Coronary artery (tissue), 2 donors: ENCODE measurements at regions not wholly inside any gene's neighbourhood (a gene's known extent, or its start where the extent isn't known, plus 50 kb on each side); places are given as distances from the start of the nearest gene placed in this dataset.

ENCODE experiments used
- DNase-seq: peaks from one replicate; pipeline ENCODE4 v3.0.0-alpha.2; 2017; ENCODE audit warnings: low spot score
- H3K27ac ChIP-seq, 2 donors: fragments of 200-600 bp; sonication (generic); one replicate each; pipeline ENCODE4 v1.5.1; 2016 to 2019
- H3K4me3 ChIP-seq: fragments of 200-600 bp; sonication (generic); 2 replicates; pipeline ENCODE4 v1.5.1; 2016; ENCODE audit warnings: mild to moderate bottlenecking, moderate library complexity
- TF ChIP-seq, protein P1 (sequence below): fragments of 200-600 bp; sonication (generic); IDR thresholded peaks from one replicate; pipeline ENCODE4 v1.5.1; 2019; ENCODE audit warnings: antibody characterized with exemption

DNA sequence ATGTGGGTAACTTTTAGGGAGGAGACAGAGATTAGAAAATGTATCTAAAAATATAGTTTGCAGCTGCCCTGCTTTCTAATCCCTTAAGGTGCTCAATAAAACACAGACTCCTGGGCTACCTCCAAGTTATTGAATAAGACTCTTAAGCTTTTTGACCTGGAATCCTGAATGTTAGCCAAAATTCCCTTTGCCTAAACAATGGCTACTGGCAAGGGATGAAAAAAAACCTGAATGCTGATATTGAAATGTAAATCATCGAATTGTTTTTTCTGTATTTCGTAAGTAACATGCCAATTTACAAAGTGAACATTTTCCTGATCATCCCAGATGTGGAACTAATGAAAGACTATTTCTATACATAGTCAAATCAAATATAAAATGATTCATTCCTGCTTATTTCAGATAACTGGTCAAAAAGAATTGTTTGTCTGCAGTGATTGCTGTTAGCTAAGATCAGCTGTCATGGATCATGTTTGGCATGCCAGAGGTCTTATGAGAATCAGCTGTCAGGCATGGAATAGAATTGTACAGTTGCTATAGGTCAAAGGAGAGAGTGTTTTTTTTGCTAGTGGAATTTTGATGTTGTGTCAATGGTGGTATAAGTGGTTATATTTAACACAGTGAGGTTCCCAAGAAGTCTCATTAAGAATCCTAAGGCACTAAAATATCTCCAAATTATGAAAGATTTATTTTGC lies 363.6 kb upstream of the CWC22 start:
- TF ChIP-seq, protein P1, sequence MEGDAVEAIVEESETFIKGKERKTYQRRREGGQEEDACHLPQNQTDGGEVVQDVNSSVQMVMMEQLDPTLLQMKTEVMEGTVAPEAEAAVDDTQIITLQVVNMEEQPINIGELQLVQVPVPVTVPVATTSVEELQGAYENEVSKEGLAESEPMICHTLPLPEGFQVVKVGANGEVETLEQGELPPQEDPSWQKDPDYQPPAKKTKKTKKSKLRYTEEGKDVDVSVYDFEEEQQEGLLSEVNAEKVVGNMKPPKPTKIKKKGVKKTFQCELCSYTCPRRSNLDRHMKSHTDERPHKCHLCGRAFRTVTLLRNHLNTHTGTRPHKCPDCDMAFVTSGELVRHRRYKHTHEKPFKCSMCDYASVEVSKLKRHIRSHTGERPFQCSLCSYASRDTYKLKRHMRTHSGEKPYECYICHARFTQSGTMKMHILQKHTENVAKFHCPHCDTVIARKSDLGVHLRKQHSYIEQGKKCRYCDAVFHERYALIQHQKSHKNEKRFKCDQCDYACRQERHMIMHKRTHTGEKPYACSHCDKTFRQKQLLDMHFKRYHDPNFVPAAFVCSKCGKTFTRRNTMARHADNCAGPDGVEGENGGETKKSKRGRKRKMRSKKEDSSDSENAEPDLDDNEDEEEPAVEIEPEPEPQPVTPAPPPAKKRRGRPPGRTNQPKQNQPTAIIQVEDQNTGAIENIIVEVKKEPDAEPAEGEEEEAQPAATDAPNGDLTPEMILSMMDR: no peak
- Histone ChIP-seq H3K4me3 (no peak overlapping the region), H3K27ac (no peak overlapping the region)
- no peak for DNase-seq

DNA sequence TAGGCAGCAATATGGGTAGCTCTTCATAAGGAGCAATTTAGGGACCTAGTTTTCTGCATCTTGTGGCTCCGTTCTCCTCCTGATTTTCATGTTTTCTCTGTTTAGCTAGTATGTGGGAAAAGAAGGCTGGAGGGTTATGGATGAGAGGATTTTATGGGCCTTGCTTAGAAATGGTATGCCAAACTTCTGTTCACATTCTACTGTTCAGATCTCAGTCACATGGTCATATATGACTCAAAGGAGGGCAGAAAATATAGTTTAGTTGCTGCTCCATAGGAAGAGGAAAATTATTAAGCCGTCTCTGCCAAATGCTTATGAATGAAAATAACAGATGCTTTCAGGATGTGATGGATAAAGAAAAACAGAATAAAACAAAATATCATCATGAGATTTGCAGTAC lies 361.8 kb upstream of the CWC22 start:
- no peak overlapping the region for H3K27ac ChIP-seq
- H3K4me3 ChIP-seq: no peak overlapping the region
- TF ChIP-seq, protein P1: no peak
- no peak for DNase-seq

DNA sequence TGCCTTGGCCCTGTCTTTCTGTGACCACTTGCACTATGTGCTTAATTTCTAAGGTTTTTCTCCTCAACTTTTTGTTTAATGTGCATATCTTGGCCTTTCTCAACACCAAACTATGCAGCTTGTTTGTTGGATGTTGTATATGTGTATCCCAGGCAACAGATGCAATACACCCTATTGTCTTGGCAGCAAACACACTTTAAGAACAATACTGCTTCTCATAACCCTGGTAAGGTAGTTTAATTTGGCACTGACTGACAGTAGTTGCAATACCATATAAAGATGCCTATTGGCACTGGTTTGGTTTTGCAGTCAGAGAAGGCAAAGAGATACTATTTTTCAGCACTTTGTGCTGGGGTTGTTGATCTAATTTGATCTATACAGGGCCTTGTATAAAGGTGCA lies 360.7 kb upstream of the CWC22 start:
- Histone ChIP-seq H3K27ac (no peak overlapping the region), H3K4me3 (no peak overlapping the region)
- TF ChIP-seq, protein P1: no peak
- no peak for DNase-seq

DNA sequence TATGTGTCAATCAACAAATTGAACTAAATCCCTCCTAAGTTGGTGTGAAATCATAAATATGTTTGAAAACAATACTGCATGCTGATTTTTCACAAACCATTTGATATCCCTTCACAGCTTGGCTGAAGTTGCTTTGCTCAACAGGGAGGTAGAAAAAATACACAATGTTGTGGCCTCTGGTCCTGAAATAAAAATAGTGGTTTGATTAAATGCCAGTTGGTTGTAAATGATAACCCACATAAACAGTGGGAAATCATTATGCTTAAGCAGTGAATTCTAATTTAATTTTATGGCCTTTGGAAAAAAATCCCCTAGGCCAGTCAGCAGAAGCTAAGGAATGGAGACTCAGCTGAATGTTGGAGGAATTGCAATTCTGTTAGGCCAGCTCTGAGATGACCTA lies 359.4 kb upstream of the CWC22 start:
- Histone ChIP-seq H3K4me3 (no peak overlapping the region), H3K27ac (no peak overlapping the region)
- TF ChIP-seq, protein P1: no peak
- DNase-seq: no peak

DNA sequence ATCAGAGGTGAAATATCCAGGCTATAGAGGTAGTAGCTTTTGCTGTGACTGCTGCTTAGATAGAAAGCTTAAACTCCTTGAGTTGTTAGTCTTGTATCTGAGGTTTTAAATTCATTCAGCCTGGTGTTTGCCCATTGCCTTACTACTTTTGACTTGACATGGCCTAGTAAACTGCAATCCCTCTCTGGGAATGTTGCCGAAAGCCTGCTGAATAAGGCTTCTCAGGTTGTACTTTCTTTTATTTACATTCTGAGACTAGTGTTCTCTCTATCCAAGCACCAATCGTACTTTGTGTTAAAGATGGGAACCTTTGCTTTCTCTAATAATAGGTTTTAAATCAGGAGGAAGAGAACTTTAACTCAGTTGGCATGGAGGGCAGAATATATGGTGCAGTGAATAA lies 357.6 kb upstream of the CWC22 start:
- no peak overlapping the region for H3K4me3 ChIP-seq
- TF ChIP-seq, protein P1: no peak
- no peak overlapping the region for H3K27ac ChIP-seq
- DNase-seq: no peak

DNA sequence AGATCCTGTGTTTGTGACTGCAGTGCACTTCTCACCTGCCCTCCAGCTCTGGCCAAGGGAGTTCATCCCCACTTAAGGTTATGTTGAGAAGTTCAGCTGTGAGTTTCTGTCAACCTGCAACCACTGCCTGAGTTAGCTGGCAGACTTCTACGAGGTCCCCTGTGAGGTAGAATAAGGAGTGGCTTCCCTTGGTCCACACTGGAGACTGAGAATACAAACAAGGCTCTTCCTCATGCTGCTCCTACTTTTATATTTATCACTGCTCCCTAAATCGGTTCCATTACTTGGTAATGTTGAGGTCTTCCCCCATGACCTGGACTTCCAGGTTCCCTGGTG lies 353.2 kb upstream of the CWC22 start:
- no peak for DNase-seq
- no peak overlapping the region for H3K4me3 ChIP-seq
- H3K27ac ChIP-seq: no peak overlapping the region
- TF ChIP-seq, protein P1: no peak

DNA sequence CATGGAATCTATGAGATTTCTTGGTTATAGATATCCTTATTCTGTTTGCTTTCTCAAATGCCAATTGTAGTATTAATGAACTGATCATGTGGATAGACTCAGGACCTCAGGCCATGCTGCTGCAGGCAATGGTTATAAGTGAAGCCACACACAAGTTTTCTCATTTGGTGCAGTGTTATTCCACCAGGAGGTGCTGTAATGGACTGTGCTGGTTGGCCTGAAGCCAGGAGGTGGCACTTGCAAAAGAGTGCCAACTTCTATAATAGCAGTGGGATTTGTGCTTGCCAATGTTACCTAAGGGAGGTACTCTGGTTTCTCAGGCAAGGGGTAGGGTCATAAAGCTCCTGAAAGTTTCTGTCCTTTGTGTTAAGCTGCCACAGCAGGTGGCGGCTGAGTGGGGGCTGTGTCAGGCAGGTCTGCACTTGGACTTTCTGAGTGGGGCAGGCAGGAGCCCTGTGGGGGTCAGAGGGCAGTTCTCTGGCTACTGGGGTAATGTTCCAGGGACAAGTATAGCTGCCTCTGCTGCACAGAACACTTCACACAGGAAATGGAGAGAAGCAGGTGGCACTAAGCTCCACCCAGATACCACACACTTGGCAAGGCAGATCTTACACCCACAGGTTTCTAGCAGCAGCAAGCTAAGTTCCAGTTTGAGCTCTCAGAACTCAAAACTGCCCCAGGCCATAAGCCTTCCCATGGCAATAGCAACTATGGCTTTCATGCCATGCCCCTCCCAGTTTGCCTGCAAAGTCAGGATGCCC lies 352.6 kb upstream of the CWC22 start:
- DNase-seq: no peak
- TF ChIP-seq, protein P1: no peak
- Histone ChIP-seq H3K4me3 (no peak overlapping the region), H3K27ac (no peak overlapping the region)
